ENCODE measurements at regions not wholly inside any gene's neighbourhood (a gene's known extent, or its start where the extent isn't known, plus 50 kb on each side); places are given as distances from the start of the nearest gene placed in this dataset.

DNA sequence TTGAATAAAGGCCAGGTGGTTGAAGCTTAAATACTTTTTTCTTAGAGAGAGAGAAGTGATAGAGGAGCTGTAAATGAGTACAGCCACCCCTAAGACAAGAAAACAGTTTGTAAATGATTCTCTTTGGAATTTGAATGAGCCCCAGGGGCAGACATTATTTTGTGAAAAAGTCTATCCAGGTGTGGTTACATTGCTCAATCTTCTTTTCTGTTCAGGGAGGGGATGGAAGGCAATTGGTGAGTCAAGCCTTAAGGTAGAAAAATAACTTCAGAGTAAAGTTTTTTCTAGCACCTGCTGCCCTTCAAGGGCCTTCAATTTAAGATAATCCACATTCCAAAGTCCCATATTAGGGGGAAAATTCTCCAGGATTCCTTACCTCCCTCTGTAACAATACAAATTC is 646.7 kb downstream of the PDHA2 start:
- Histone ChIP-seq H3K27me3 (ENCODE audit: insufficient read depth, low read length, poor library complexity) (no peaks in the 10 kb centered on the region), H2BK15ac (replicated peaks; ENCODE audit: low read depth) (no peak overlapping the region), H3K79me2 (ENCODE audit: control insufficient read depth, insufficient read depth, low read length) (no peaks in the 10 kb centered on the region), H3K36me3 (ENCODE audit: control insufficient read depth, insufficient read depth, low read length) (no peaks in the 10 kb centered on the region), H4K5ac (ENCODE audit: low read length) (no peak overlapping the region), H2AK5ac (ENCODE audit: low read length) (no peak overlapping the region), H2BK5ac (ENCODE audit: low read length) (no peak overlapping the region), H3K4ac (ENCODE audit: low read depth, low read length) (no peak overlapping the region), H3K23ac (ENCODE audit: low read length) (no peak overlapping the region), H3K79me1 (ENCODE audit: low read length) (no peaks in the 10 kb centered on the region), H3K4me2 (ENCODE audit: low read length) (no peak overlapping the region), H3K18ac (ENCODE audit: low read length) (no peak overlapping the region), H4K8ac (ENCODE audit: low read depth, low read length) (no peak overlapping the region), H2BK120ac (ENCODE audit: low read depth, low read length) (no peak overlapping the region), H3K4me1 (ENCODE audit: control insufficient read depth, low read depth, low read length) (peaks cover 2% of the 10 kb centered on the region), H3K4me3 (ENCODE audit: low read length) (no peak overlapping the region), H3K56ac (ENCODE audit: low read length) (no peak overlapping the region), H3K27ac (ENCODE audit: low read depth, low read length) (no peak overlapping the region), H3K9ac (ENCODE audit: low read length) (no peak overlapping the region)
- no peak for DNase-seq

DNA sequence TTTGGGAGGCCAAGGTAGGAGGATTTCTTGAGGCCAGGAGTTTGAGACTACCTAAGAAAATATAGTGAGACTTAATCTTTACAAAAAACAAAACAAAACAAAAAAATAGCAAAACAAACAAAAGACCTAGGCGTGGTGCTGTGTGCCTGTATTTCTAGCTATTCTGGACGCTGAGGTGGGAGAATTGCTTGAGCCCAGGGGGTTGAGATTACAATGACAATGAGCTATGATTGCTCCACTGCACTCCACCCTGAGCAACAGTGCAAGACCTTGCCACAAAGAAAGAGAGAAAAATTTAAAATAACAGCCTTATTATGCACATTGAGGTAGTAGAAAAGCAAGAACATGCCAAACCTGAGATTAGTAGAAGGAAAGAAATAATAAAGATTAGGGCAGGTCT is 657.7 kb downstream of the PDHA2 start:
- H3K4me2 ChIP-seq (ENCODE audit: low read length): no peak overlapping the region
- no peaks in the 10 kb centered on the region for H3K79me1 ChIP-seq (ENCODE audit: low read length)
- H3K27ac ChIP-seq (ENCODE audit: low read depth, low read length): no peak overlapping the region
- no peaks in the 10 kb centered on the region for H3K27me3 ChIP-seq (ENCODE audit: insufficient read depth, low read length, poor library complexity)
- no peak for DNase-seq
- H2BK5ac ChIP-seq (ENCODE audit: low read length): no peak overlapping the region
- no peak overlapping the region for H2AK5ac ChIP-seq (ENCODE audit: low read length)
- H4K5ac ChIP-seq (ENCODE audit: low read length): no peak overlapping the region
- no peak overlapping the region for H3K4me3 ChIP-seq (ENCODE audit: low read length)
- H3K79me2 ChIP-seq (ENCODE audit: control insufficient read depth, insufficient read depth, low read length): no peaks in the 10 kb centered on the region
- H3K4me1 ChIP-seq (ENCODE audit: control insufficient read depth, low read depth, low read length): no peaks in the 10 kb centered on the region
- no peak overlapping the region for H3K18ac ChIP-seq (ENCODE audit: low read length)
- H4K8ac ChIP-seq (ENCODE audit: low read depth, low read length): no peak overlapping the region
- no peak overlapping the region for H3K9ac ChIP-seq (ENCODE audit: low read length)
- WGBS (ENCODE audit: extremely low coverage, insufficient coverage, low lambda C conversion rate): no CpG with 5 or more reads among the region's 2 CpGs
- H3K56ac ChIP-seq (ENCODE audit: low read length): no peak overlapping the region
- no peaks in the 10 kb centered on the region for H3K36me3 ChIP-seq (ENCODE audit: control insufficient read depth, insufficient read depth, low read length)
- no peak overlapping the region for H2BK15ac ChIP-seq (replicated peaks; ENCODE audit: low read depth)
- H3K4ac ChIP-seq (ENCODE audit: low read depth, low read length): no peak overlapping the region
- no peak overlapping the region for H3K23ac ChIP-seq (ENCODE audit: low read length)
- H2BK120ac ChIP-seq (ENCODE audit: low read depth, low read length): no peak overlapping the region

DNA sequence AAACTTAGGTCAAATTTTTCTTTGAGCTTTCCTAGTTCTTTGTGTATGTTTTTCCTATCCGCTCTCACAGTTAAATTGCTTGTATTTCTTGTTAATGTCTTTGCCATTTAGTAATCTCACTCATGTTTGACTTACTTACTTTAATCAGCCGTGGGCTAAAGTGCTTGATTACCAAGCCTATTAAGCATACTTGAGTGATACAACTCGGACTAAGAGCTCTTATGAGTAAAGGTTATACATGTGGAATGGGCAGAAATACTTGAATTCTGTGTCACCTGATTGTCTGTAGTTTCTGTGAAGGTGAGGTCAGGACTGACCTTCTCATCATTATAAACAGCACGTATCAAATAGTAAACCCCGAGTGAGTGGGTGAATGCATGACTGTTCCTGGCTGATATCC is 664.5 kb downstream of the PDHA2 start:
- Histone ChIP-seq H3K4ac (ENCODE audit: low read depth, low read length) (no peak overlapping the region), H2BK120ac (ENCODE audit: low read depth, low read length) (no peak overlapping the region), H4K5ac (ENCODE audit: low read length) (no peak overlapping the region), H2AK5ac (ENCODE audit: low read length) (no peak overlapping the region), H4K8ac (ENCODE audit: low read depth, low read length) (no peak overlapping the region), H3K36me3 (ENCODE audit: control insufficient read depth, insufficient read depth, low read length) (no peaks in the 10 kb centered on the region), H3K4me2 (ENCODE audit: low read length) (no peak overlapping the region), H3K18ac (ENCODE audit: low read length) (no peak overlapping the region), H2BK5ac (ENCODE audit: low read length) (no peak overlapping the region), H3K79me2 (ENCODE audit: control insufficient read depth, insufficient read depth, low read length) (no peaks in the 10 kb centered on the region), H3K23ac (ENCODE audit: low read length) (no peak overlapping the region), H3K27ac (ENCODE audit: low read depth, low read length) (no peak overlapping the region), H2BK15ac (replicated peaks; ENCODE audit: low read depth) (no peak overlapping the region), H3K4me1 (ENCODE audit: control insufficient read depth, low read depth, low read length) (no peaks in the 10 kb centered on the region), H3K56ac (ENCODE audit: low read length) (no peak overlapping the region), H3K79me1 (ENCODE audit: low read length) (no peaks in the 10 kb centered on the region), H3K4me3 (ENCODE audit: low read length) (no peak overlapping the region), H3K9ac (ENCODE audit: low read length) (no peak overlapping the region), H3K27me3 (ENCODE audit: insufficient read depth, low read length, poor library complexity) (no peaks in the 10 kb centered on the region)
- no peak for DNase-seq
- no CpG with 5 or more reads among the region's 5 CpGs for WGBS (ENCODE audit: extremely low coverage, insufficient coverage, low lambda C conversion rate)

DNA sequence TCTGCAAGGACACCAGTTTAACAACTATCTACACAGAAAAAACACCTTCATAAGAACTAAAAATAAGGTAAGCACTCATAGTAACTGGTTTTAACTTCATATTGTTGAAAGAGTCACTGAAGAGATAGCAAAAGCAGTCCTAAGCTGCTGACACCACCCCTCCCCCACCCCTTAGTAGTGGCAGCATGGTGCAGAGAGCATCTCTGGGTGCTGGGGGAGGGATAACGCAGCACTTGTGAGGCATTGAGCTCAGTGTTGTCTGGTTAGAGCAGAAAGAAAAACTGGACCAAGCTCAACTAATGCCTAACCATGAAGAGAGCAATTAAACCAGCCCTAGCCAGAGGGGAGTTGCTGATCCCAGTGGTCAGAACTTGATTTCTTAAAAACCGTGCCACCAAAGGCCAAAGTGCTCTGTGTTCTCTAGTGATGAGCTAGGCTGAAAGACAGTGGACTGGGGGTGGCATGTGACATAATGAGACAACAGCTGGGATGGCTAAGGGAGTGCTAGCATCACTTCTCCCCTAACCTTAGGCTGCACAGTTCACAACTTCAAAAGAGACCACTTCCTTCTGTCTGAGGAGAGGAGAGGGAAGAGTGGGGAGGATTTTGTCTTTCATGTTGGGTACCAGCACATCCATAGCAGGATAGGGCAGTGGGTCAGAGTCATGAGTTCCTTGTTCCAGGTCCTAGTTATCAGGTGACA is 669.3 kb downstream of the PDHA2 start:
- H3K79me1 ChIP-seq (ENCODE audit: low read length): no peaks in the 10 kb centered on the region
- H4K5ac ChIP-seq (ENCODE audit: low read length): no peak overlapping the region
- no peak overlapping the region for H3K4me3 ChIP-seq (ENCODE audit: low read length)
- WGBS (ENCODE audit: extremely low coverage, insufficient coverage, low lambda C conversion rate): no CpG with 5 or more reads among the region's 2 CpGs
- H3K23ac ChIP-seq (ENCODE audit: low read length): no peak overlapping the region
- no peak overlapping the region for H3K56ac ChIP-seq (ENCODE audit: low read length)
- H3K4me2 ChIP-seq (ENCODE audit: low read length): no peak overlapping the region
- no peaks in the 10 kb centered on the region for H3K4me1 ChIP-seq (ENCODE audit: control insufficient read depth, low read depth, low read length)
- H3K36me3 ChIP-seq (ENCODE audit: control insufficient read depth, insufficient read depth, low read length): no peaks in the 10 kb centered on the region
- H2BK15ac ChIP-seq (replicated peaks; ENCODE audit: low read depth): no peak overlapping the region
- no peak overlapping the region for H3K18ac ChIP-seq (ENCODE audit: low read length)
- H3K4ac ChIP-seq (ENCODE audit: low read depth, low read length): no peak overlapping the region
- H2BK120ac ChIP-seq (ENCODE audit: low read depth, low read length): no peak overlapping the region
- H3K27ac ChIP-seq (ENCODE audit: low read depth, low read length): no peak overlapping the region
- no peak overlapping the region for H2BK5ac ChIP-seq (ENCODE audit: low read length)
- H2AK5ac ChIP-seq (ENCODE audit: low read length): no peak overlapping the region
- H3K79me2 ChIP-seq (ENCODE audit: control insufficient read depth, insufficient read depth, low read length): no peaks in the 10 kb centered on the region
- no peak overlapping the region for H4K8ac ChIP-seq (ENCODE audit: low read depth, low read length)
- no peak for DNase-seq
- no peaks in the 10 kb centered on the region for H3K27me3 ChIP-seq (ENCODE audit: insufficient read depth, low read length, poor library complexity)
- no peak overlapping the region for H3K9ac ChIP-seq (ENCODE audit: low read length)

DNA sequence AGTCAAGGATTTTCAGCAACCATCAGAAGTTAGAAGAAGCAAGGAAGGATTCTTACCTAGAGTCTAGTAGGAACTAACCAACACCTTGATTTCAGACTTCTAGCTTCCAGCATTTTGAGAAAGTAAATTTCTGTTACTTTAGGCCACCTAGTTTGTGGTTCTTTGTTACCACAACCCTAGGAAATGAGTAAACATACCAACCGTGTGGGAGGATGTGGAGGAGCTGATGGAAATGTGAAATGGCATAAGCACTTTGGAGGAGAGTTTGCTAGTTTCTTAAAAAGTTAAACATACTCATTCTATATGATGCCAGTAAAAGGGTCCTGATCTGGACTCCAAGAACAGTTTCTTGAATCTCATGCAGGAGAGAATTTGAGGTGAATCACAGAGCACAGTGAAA is 679.4 kb downstream of the PDHA2 start:
- H2BK120ac ChIP-seq (ENCODE audit: low read depth, low read length): no peak overlapping the region
- no peak overlapping the region for H3K4me3 ChIP-seq (ENCODE audit: low read length)
- no CpG with 5 or more reads among the region's 1 CpG for WGBS (ENCODE audit: extremely low coverage, insufficient coverage, low lambda C conversion rate)
- no peak overlapping the region for H3K4ac ChIP-seq (ENCODE audit: low read depth, low read length)
- no peak overlapping the region for H3K9ac ChIP-seq (ENCODE audit: low read length)
- no peak overlapping the region for H2BK5ac ChIP-seq (ENCODE audit: low read length)
- no peaks in the 10 kb centered on the region for H3K36me3 ChIP-seq (ENCODE audit: control insufficient read depth, insufficient read depth, low read length)
- no peaks in the 10 kb centered on the region for H3K4me1 ChIP-seq (ENCODE audit: control insufficient read depth, low read depth, low read length)
- H2BK15ac ChIP-seq (replicated peaks; ENCODE audit: low read depth): no peak overlapping the region
- H3K79me2 ChIP-seq (ENCODE audit: control insufficient read depth, insufficient read depth, low read length): no peaks in the 10 kb centered on the region
- no peak overlapping the region for H3K56ac ChIP-seq (ENCODE audit: low read length)
- H3K27me3 ChIP-seq (ENCODE audit: insufficient read depth, low read length, poor library complexity): no peaks in the 10 kb centered on the region
- no peak overlapping the region for H4K8ac ChIP-seq (ENCODE audit: low read depth, low read length)
- H3K27ac ChIP-seq (ENCODE audit: low read depth, low read length): no peak overlapping the region
- no peak for DNase-seq
- H2AK5ac ChIP-seq (ENCODE audit: low read length): no peak overlapping the region
- H3K23ac ChIP-seq (ENCODE audit: low read length): no peak overlapping the region
- H4K5ac ChIP-seq (ENCODE audit: low read length): no peak overlapping the region
- H3K79me1 ChIP-seq (ENCODE audit: low read length): no peaks in the 10 kb centered on the region
- no peak overlapping the region for H3K18ac ChIP-seq (ENCODE audit: low read length)
- H3K4me2 ChIP-seq (ENCODE audit: low read length): no peak overlapping the region

DNA sequence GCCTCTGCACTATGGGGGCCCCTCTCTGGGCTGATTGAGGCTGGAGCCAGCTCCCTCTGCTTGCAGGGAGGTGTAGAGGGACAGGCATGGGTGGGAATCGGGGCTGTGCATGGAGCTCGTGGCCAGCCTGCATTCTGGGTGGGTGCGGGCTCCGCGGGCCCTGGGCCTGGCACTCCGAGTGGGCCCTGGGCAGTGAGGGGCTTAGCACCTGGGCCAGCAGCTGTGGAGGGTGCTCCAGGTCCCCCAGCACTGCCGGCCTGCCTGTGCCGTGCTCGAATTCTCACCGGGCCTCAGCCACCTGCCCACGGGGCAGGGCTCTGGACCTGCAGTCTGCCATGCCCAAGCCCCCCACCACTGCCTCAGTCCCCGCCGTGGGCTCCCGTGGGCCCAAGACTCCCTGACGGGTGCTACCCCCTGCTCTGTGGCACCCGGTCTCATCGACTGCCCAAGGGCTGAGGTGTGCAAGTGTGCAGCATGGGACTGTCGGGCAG is 681.2 kb downstream of the PDHA2 start:
- Histone ChIP-seq H3K4me2 (ENCODE audit: low read length) (no peak overlapping the region), H4K8ac (ENCODE audit: low read depth, low read length) (no peak overlapping the region), H3K27me3 (ENCODE audit: insufficient read depth, low read length, poor library complexity) (no peaks in the 10 kb centered on the region), H3K79me2 (ENCODE audit: control insufficient read depth, insufficient read depth, low read length) (no peaks in the 10 kb centered on the region), H2BK15ac (replicated peaks; ENCODE audit: low read depth) (no peak overlapping the region), H2BK5ac (ENCODE audit: low read length) (no peak overlapping the region), H2BK120ac (ENCODE audit: low read depth, low read length) (no peak overlapping the region), H3K9ac (ENCODE audit: low read length) (no peak overlapping the region), H3K4me3 (ENCODE audit: low read length) (no peak overlapping the region), H3K27ac (ENCODE audit: low read depth, low read length) (no peak overlapping the region), H4K5ac (ENCODE audit: low read length) (no peak overlapping the region), H3K4me1 (ENCODE audit: control insufficient read depth, low read depth, low read length) (no peaks in the 10 kb centered on the region), H3K18ac (ENCODE audit: low read length) (no peak overlapping the region), H3K4ac (ENCODE audit: low read depth, low read length) (no peak overlapping the region), H3K23ac (ENCODE audit: low read length) (no peak overlapping the region), H3K79me1 (ENCODE audit: low read length) (no peaks in the 10 kb centered on the region), H3K36me3 (ENCODE audit: control insufficient read depth, insufficient read depth, low read length) (no peaks in the 10 kb centered on the region), H3K56ac (ENCODE audit: low read length) (no peak overlapping the region), H2AK5ac (ENCODE audit: low read length) (no peak overlapping the region)
- no CpG with 5 or more reads among the region's 18 CpGs for WGBS (ENCODE audit: extremely low coverage, insufficient coverage, low lambda C conversion rate)
- no peak for DNase-seq
